G401.6 (cell line): ENCODE measurements at regions not wholly inside any gene's neighbourhood (a gene's known extent, or its start where the extent isn't known, plus 50 kb on each side); places are given as distances from the start of the nearest gene placed in this dataset.
"Not testable (repeated sequence)": the region's sequence is repeated elsewhere in the genome, so short reads cannot be mapped to it uniquely, and the experiment has no call there.

ENCODE experiments used
- FAIRE-seq: peaks from 2 replicates; lab custom pipeline; 2012; peaks lifted over from hg19 to GRCh38; lab: Jason Lieb, UNC

- no peak for FAIRE-seq
Observed at GRCh38 chr2:195151711-195152110, 505.3 kb upstream of the SLC39A10 start.

GRCh38 chr2:195150819-195151218, 506.2 kb upstream of the SLC39A10 start:
- FAIRE-seq = no peak

- no peak for FAIRE-seq
Observed at GRCh38 chr2:195148004-195148403, 509.0 kb upstream of the SLC39A10 start.

GRCh38 chr2:195146761-195147541, 510.1 kb upstream of the SLC39A10 start:
- no peak for FAIRE-seq

GRCh38 chr2:195138435-195138834, 518.6 kb upstream of the SLC39A10 start:
- FAIRE-seq = no peak

- not testable (repeated sequence) for FAIRE-seq
Observed at GRCh38 chr2:195125889-195126288, 531.1 kb upstream of the SLC39A10 start.

GRCh38 chr2:195124391-195125079, 532.5 kb upstream of the SLC39A10 start:
- FAIRE-seq = no peak

GRCh38 chr2:195122653-195123052, 534.4 kb upstream of the SLC39A10 start:
- no peak for FAIRE-seq

GRCh38 chr2:195121341-195121740, 535.7 kb upstream of the SLC39A10 start:
- no peak for FAIRE-seq

GRCh38 chr2:195119231-195119630, 537.8 kb upstream of the SLC39A10 start:
- no peak for FAIRE-seq

- FAIRE-seq = no peak
Observed at GRCh38 chr2:195118276-195118675, 538.8 kb upstream of the SLC39A10 start.

GRCh38 chr2:195117011-195117410, 540.0 kb upstream of the SLC39A10 start:
- FAIRE-seq = no peak

GRCh38 chr2:195115738-195116137, 541.3 kb upstream of the SLC39A10 start:
- FAIRE-seq = no peak

- no peak for FAIRE-seq
Observed at GRCh38 chr2:195108182-195108581, 548.8 kb upstream of the SLC39A10 start.

- FAIRE-seq = no peak
Observed at GRCh38 chr2:195106681-195107380, 550.2 kb upstream of the SLC39A10 start.

- no peak for FAIRE-seq
Observed at GRCh38 chr2:195105581-195105980, 551.4 kb upstream of the SLC39A10 start.

GRCh38 chr2:195094330-195094729, 562.7 kb upstream of the SLC39A10 start:
- FAIRE-seq = no peak

GRCh38 chr2:195092341-195092740, 564.7 kb upstream of the SLC39A10 start:
- FAIRE-seq = no peak

GRCh38 chr2:195072806-195073205, 584.2 kb upstream of the SLC39A10 start:
- FAIRE-seq = not testable (repeated sequence)

- no peak for FAIRE-seq
Observed at GRCh38 chr2:195057001-195057400, 600.0 kb upstream of the SLC39A10 start.

- FAIRE-seq = no peak
Observed at GRCh38 chr2:195055996-195056395, 601.0 kb upstream of the SLC39A10 start.

GRCh38 chr2:195051401-195051800, 605.6 kb upstream of the SLC39A10 start:
- no peak for FAIRE-seq

- FAIRE-seq = no peak
Observed at GRCh38 chr2:195049372-195050031, 607.5 kb upstream of the SLC39A10 start.
